GM23338 (cell line): ENCODE measurements at regions not wholly inside any gene's neighbourhood (a gene's known extent, or its start where the extent isn't known, plus 50 kb on each side); places are given as distances from the start of the nearest gene placed in this dataset.

ENCODE experiments used
- EZH2 ChIP-seq: fragments of 200-600 bp; sonication (generic); IDR thresholded peaks from one replicate; pipeline ENCODE4 v1.8.0; 2017; ENCODE audit warnings: antibody characterized with exemption, mild to moderate bottlenecking, low read depth; ENCODE audit not compliant: unreplicated experiment
- EZH2phosphoT487 ChIP-seq: fragments of 200-600 bp; sonication (generic); IDR thresholded peaks from one replicate; pipeline ENCODE4 v1.8.1; 2018; ENCODE audit warnings: antibody characterized with exemption; ENCODE audit not compliant: unreplicated experiment
- JUNB ChIP-seq: IDR thresholded peaks from one replicate; pipeline ENCODE4 v1.6.1; 2016; ENCODE audit warnings: antibody characterized with exemption; ENCODE audit not compliant: unreplicated experiment
- TF ChIP-seq, protein P1 (sequence below), 2 experiments: fragments of 200-600 bp in 1 of 2; sonication (generic) in 1 of 2; conservative IDR thresholded peaks; 2 replicates each; pipeline versions ENCODE4 v1.5.1 to v1.6.1; 2016 to 2017; ENCODE audit warnings: antibody characterized with exemption in 2 of 2, low read depth in 2 of 2, mild to moderate bottlenecking in 2 of 2, moderate library complexity in 1 of 2
- TF ChIP-seq, protein P2 (sequence below): fragments of 250-450 bp; sonication (Bioruptor Pico); IDR thresholded peaks from 2 replicates; pipeline ENCODE4 v1.5.0; 2020; ENCODE audit warnings: mild to moderate bottlenecking, moderate library complexity
- TF ChIP-seq, protein P3 (sequence below): IDR thresholded peaks from 2 replicates; pipeline ENCODE4 v1.6.1; 2016; ENCODE audit warnings: antibody characterized with exemption

DNA sequence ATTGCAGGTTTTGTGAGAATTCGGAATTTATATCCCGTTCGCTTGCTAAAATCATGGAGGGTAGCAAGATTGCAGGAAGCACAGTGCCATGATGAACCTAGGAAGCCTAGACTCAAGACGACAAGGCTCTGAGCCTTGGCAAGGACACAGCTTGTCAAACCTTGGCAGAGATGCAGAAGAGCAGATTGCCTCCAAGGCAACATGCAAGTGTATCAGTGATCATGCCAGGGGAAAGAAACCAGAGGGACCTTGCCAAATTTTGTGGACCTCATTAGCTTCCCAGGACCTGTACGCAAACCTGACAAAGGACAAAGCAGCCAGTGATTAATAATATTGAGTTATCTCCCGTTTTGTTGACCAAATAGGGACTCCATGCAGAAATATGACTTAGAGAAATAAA lies 159.7 kb downstream of the GOLIM4 start:
- TF ChIP-seq, protein P1, sequence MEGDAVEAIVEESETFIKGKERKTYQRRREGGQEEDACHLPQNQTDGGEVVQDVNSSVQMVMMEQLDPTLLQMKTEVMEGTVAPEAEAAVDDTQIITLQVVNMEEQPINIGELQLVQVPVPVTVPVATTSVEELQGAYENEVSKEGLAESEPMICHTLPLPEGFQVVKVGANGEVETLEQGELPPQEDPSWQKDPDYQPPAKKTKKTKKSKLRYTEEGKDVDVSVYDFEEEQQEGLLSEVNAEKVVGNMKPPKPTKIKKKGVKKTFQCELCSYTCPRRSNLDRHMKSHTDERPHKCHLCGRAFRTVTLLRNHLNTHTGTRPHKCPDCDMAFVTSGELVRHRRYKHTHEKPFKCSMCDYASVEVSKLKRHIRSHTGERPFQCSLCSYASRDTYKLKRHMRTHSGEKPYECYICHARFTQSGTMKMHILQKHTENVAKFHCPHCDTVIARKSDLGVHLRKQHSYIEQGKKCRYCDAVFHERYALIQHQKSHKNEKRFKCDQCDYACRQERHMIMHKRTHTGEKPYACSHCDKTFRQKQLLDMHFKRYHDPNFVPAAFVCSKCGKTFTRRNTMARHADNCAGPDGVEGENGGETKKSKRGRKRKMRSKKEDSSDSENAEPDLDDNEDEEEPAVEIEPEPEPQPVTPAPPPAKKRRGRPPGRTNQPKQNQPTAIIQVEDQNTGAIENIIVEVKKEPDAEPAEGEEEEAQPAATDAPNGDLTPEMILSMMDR (conservative IDR thresholded peaks at IDR 0.05; ENCODE audit: low read depth in 2 of 2): no peak
- TF ChIP-seq EZH2 (no peak), JUNB (no peak), EZH2phosphoT487 (no peak)
- TF ChIP-seq, protein P2, sequence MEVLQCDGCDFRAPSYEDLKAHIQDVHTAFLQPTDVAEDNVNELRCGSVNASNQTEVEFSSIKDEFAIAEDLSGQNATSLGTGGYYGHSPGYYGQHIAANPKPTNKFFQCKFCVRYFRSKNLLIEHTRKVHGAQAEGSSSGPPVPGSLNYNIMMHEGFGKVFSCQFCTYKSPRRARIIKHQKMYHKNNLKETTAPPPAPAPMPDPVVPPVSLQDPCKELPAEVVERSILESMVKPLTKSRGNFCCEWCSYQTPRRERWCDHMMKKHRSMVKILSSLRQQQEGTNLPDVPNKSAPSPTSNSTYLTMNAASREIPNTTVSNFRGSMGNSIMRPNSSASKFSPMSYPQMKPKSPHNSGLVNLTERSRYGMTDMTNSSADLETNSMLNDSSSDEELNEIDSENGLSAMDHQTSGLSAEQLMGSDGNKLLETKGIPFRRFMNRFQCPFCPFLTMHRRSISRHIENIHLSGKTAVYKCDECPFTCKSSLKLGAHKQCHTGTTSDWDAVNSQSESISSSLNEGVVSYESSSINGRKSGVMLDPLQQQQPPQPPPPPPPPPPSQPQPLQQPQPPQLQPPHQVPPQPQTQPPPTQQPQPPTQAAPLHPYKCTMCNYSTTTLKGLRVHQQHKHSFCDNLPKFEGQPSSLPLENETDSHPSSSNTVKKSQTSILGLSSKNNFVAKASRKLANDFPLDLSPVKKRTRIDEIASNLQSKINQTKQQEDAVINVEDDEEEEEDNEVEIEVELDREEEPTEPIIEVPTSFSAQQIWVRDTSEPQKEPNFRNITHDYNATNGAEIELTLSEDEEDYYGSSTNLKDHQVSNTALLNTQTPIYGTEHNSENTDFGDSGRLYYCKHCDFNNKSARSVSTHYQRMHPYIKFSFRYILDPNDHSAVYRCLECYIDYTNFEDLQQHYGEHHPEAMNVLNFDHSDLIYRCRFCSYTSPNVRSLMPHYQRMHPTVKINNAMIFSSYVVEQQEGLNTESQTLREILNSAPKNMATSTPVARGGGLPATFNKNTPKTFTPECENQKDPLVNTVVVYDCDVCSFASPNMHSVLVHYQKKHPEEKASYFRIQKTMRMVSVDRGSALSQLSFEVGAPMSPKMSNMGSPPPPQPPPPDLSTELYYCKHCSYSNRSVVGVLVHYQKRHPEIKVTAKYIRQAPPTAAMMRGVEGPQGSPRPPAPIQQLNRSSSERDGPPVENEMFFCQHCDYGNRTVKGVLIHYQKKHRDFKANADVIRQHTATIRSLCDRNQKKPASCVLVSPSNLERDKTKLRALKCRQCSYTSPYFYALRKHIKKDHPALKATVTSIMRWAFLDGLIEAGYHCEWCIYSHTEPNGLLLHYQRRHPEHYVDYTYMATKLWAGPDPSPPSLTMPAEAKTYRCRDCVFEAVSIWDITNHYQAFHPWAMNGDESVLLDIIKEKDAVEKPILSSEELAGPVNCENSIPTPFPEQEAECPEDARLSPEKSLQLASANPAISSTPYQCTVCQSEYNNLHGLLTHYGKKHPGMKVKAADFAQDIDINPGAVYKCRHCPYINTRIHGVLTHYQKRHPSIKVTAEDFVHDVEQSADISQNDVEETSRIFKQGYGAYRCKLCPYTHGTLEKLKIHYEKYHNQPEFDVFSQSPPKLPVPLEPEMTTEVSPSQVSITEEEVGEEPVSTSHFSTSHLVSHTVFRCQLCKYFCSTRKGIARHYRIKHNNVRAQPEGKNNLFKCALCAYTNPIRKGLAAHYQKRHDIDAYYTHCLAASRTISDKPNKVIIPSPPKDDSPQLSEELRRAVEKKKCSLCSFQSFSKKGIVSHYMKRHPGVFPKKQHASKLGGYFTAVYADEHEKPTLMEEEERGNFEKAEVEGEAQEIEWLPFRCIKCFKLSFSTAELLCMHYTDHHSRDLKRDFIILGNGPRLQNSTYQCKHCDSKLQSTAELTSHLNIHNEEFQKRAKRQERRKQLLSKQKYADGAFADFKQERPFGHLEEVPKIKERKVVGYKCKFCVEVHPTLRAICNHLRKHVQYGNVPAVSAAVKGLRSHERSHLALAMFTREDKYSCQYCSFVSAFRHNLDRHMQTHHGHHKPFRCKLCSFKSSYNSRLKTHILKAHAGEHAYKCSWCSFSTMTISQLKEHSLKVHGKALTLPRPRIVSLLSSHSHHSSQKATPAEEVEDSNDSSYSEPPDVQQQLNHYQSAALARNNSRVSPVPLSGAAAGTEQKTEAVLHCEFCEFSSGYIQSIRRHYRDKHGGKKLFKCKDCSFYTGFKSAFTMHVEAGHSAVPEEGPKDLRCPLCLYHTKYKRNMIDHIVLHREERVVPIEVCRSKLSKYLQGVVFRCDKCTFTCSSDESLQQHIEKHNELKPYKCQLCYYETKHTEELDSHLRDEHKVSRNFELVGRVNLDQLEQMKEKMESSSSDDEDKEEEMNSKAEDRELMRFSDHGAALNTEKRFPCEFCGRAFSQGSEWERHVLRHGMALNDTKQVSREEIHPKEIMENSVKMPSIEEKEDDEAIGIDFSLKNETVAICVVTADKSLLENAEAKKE (CRISPR knock-in tag): no peak
- TF ChIP-seq, protein P3, sequence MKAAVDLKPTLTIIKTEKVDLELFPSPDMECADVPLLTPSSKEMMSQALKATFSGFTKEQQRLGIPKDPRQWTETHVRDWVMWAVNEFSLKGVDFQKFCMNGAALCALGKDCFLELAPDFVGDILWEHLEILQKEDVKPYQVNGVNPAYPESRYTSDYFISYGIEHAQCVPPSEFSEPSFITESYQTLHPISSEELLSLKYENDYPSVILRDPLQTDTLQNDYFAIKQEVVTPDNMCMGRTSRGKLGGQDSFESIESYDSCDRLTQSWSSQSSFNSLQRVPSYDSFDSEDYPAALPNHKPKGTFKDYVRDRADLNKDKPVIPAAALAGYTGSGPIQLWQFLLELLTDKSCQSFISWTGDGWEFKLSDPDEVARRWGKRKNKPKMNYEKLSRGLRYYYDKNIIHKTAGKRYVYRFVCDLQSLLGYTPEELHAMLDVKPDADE: no peak
